ENCODE measurements at regions not wholly inside any gene's neighbourhood (a gene's known extent, or its start where the extent isn't known, plus 50 kb on each side); places are given as distances from the start of the nearest gene placed in this dataset.

- H3K4me1 ChIP-seq (ENCODE audit: insufficient read depth, insufficient read length): no peaks in the 10 kb centered on the region
- DNase-seq (ENCODE audit: low read depth, low spot score): no peak
- H3K36me3 ChIP-seq (ENCODE audit: insufficient read depth, insufficient read length, low read length): no peaks in the 10 kb centered on the region
- TF ChIP-seq ZNF274 (IDR thresholded peaks at IDR 0.05; ENCODE audit: low read depth, low read length) (no peak), SUZ12 (IDR thresholded peaks at IDR 0.05; ENCODE audit: extremely low read depth, insufficient read depth, insufficient read length) (no peak), YY1 (IDR thresholded peaks at IDR 0.05; ENCODE audit: insufficient read depth, insufficient read length) (no peak)
- H3K4me3 ChIP-seq (ENCODE audit: insufficient read length, low read depth): no peak overlapping the region
- no peak overlapping the region for H3K9ac ChIP-seq (ENCODE audit: insufficient read length, low read depth)
- no peaks in the 10 kb centered on the region for H3K9me3 ChIP-seq (ENCODE audit: insufficient read depth, low read length)
- H3K27me3 ChIP-seq (ENCODE audit: insufficient read depth, insufficient read length): no peaks in the 10 kb centered on the region
These were observed 338.8 kb upstream of the OR4E1 start for GRCh38 chr14:22012452-22012851.

- no peaks in the 10 kb centered on the region for H3K27me3 ChIP-seq (ENCODE audit: insufficient read depth, insufficient read length)
- TF ChIP-seq YY1 (IDR thresholded peaks at IDR 0.05; ENCODE audit: insufficient read depth, insufficient read length): no peak
- TF ChIP-seq SUZ12 (IDR thresholded peaks at IDR 0.05; ENCODE audit: extremely low read depth, insufficient read depth, insufficient read length): no peak
- no peak for TF ChIP-seq ZNF274 (IDR thresholded peaks at IDR 0.05; ENCODE audit: low read depth, low read length)
- H3K9me3 ChIP-seq (ENCODE audit: insufficient read depth, low read length): no peaks in the 10 kb centered on the region
- DNase-seq (ENCODE audit: low read depth, low spot score): no peak
- H3K4me1 ChIP-seq (ENCODE audit: insufficient read depth, insufficient read length): no peaks in the 10 kb centered on the region
- H3K9ac ChIP-seq (ENCODE audit: insufficient read length, low read depth): no peak overlapping the region
- no peaks in the 10 kb centered on the region for H3K36me3 ChIP-seq (ENCODE audit: insufficient read depth, insufficient read length, low read length)
- H3K4me3 ChIP-seq (ENCODE audit: insufficient read length, low read depth): no peak overlapping the region
These were observed 337.6 kb upstream of the OR4E1 start for GRCh38 chr14:22011253-22011642.

GRCh38 chr14:22010545-22011252, 337.1 kb upstream of the OR4E1 start:
- H3K27me3 ChIP-seq (ENCODE audit: insufficient read depth, insufficient read length): no peaks in the 10 kb centered on the region
- no peak for DNase-seq (ENCODE audit: low read depth, low spot score)
- H3K9me3 ChIP-seq (ENCODE audit: insufficient read depth, low read length): no peaks in the 10 kb centered on the region
- no peak for TF ChIP-seq SUZ12 (IDR thresholded peaks at IDR 0.05; ENCODE audit: extremely low read depth, insufficient read depth, insufficient read length)
- TF ChIP-seq ZNF274 (IDR thresholded peaks at IDR 0.05; ENCODE audit: low read depth, low read length): no peak
- no peak for TF ChIP-seq YY1 (IDR thresholded peaks at IDR 0.05; ENCODE audit: insufficient read depth, insufficient read length)
- no peaks in the 10 kb centered on the region for H3K36me3 ChIP-seq (ENCODE audit: insufficient read depth, insufficient read length, low read length)
- no peak overlapping the region for H3K9ac ChIP-seq (ENCODE audit: insufficient read length, low read depth)
- H3K4me1 ChIP-seq (ENCODE audit: insufficient read depth, insufficient read length): no peaks in the 10 kb centered on the region
- no peak overlapping the region for H3K4me3 ChIP-seq (ENCODE audit: insufficient read length, low read depth)

- Histone ChIP-seq H3K9ac (ENCODE audit: insufficient read length, low read depth) (no peak overlapping the region), H3K27me3 (ENCODE audit: insufficient read depth, insufficient read length) (no peaks in the 10 kb centered on the region), H3K4me3 (ENCODE audit: insufficient read length, low read depth) (no peak overlapping the region), H3K36me3 (ENCODE audit: insufficient read depth, insufficient read length, low read length) (no peaks in the 10 kb centered on the region), H3K9me3 (ENCODE audit: insufficient read depth, low read length) (no peaks in the 10 kb centered on the region), H3K4me1 (ENCODE audit: insufficient read depth, insufficient read length) (no peaks in the 10 kb centered on the region)
- no peak for DNase-seq (ENCODE audit: low read depth, low spot score)
- TF ChIP-seq SUZ12 (IDR thresholded peaks at IDR 0.05; ENCODE audit: extremely low read depth, insufficient read depth, insufficient read length) (no peak), YY1 (IDR thresholded peaks at IDR 0.05; ENCODE audit: insufficient read depth, insufficient read length) (no peak), ZNF274 (IDR thresholded peaks at IDR 0.05; ENCODE audit: low read depth, low read length) (no peak)
These were observed 335.1 kb upstream of the OR4E1 start for GRCh38 chr14:22008766-22009165.

- no peak for DNase-seq (ENCODE audit: low read depth, low spot score)
- no peak overlapping the region for H3K9ac ChIP-seq (ENCODE audit: insufficient read length, low read depth)
- no peaks in the 10 kb centered on the region for H3K27me3 ChIP-seq (ENCODE audit: insufficient read depth, insufficient read length)
- no peaks in the 10 kb centered on the region for H3K4me1 ChIP-seq (ENCODE audit: insufficient read depth, insufficient read length)
- TF ChIP-seq ZNF274 (IDR thresholded peaks at IDR 0.05; ENCODE audit: low read depth, low read length) (no peak), SUZ12 (IDR thresholded peaks at IDR 0.05; ENCODE audit: extremely low read depth, insufficient read depth, insufficient read length) (no peak), YY1 (IDR thresholded peaks at IDR 0.05; ENCODE audit: insufficient read depth, insufficient read length) (no peak)
- no peak overlapping the region for H3K4me3 ChIP-seq (ENCODE audit: insufficient read length, low read depth)
- H3K9me3 ChIP-seq (ENCODE audit: insufficient read depth, low read length): no peaks in the 10 kb centered on the region
- H3K36me3 ChIP-seq (ENCODE audit: insufficient read depth, insufficient read length, low read length): no peaks in the 10 kb centered on the region
These were observed 334.3 kb upstream of the OR4E1 start for GRCh38 chr14:22007784-22008412.

GRCh38 chr14:22007363-22007762, 333.7 kb upstream of the OR4E1 start:
- no peaks in the 10 kb centered on the region for H3K9me3 ChIP-seq (ENCODE audit: insufficient read depth, low read length)
- no peaks in the 10 kb centered on the region for H3K4me1 ChIP-seq (ENCODE audit: insufficient read depth, insufficient read length)
- no peaks in the 10 kb centered on the region for H3K36me3 ChIP-seq (ENCODE audit: insufficient read depth, insufficient read length, low read length)
- H3K27me3 ChIP-seq (ENCODE audit: insufficient read depth, insufficient read length): no peaks in the 10 kb centered on the region
- H3K9ac ChIP-seq (ENCODE audit: insufficient read length, low read depth): no peak overlapping the region
- no peak for TF ChIP-seq SUZ12 (IDR thresholded peaks at IDR 0.05; ENCODE audit: extremely low read depth, insufficient read depth, insufficient read length)
- TF ChIP-seq ZNF274 (IDR thresholded peaks at IDR 0.05; ENCODE audit: low read depth, low read length): no peak
- no peak for TF ChIP-seq YY1 (IDR thresholded peaks at IDR 0.05; ENCODE audit: insufficient read depth, insufficient read length)
- no peak for DNase-seq (ENCODE audit: low read depth, low spot score)
- no peak overlapping the region for H3K4me3 ChIP-seq (ENCODE audit: insufficient read length, low read depth)

GRCh38 chr14:22003461-22003860, 329.8 kb upstream of the OR4E1 start:
- no peak overlapping the region for H3K4me3 ChIP-seq (ENCODE audit: insufficient read length, low read depth)

More at GRCh38 chr14:22003461-22003860, 329.8 kb upstream of the OR4E1 start:
- H3K36me3 ChIP-seq (ENCODE audit: insufficient read depth, insufficient read length, low read length): no peaks in the 10 kb centered on the region
- TF ChIP-seq SUZ12 (IDR thresholded peaks at IDR 0.05; ENCODE audit: extremely low read depth, insufficient read depth, insufficient read length) (no peak), ZNF274 (IDR thresholded peaks at IDR 0.05; ENCODE audit: low read depth, low read length) (no peak), YY1 (IDR thresholded peaks at IDR 0.05; ENCODE audit: insufficient read depth, insufficient read length) (no peak)
- H3K9me3 ChIP-seq (ENCODE audit: insufficient read depth, low read length): no peaks in the 10 kb centered on the region
- H3K9ac ChIP-seq (ENCODE audit: insufficient read length, low read depth): no peak overlapping the region
- no peak for DNase-seq (ENCODE audit: low read depth, low spot score)
- no peaks in the 10 kb centered on the region for H3K4me1 ChIP-seq (ENCODE audit: insufficient read depth, insufficient read length)
- no peaks in the 10 kb centered on the region for H3K27me3 ChIP-seq (ENCODE audit: insufficient read depth, insufficient read length)

Data from NT2/D1 (cell line).